IPS-NIHi7 (cell line): ENCODE measurements at regions not wholly inside any gene's neighbourhood (a gene's known extent, or its start where the extent isn't known, plus 50 kb on each side); places are given as distances from the start of the nearest gene placed in this dataset.

Experiments used
- DNase-seq: peaks from one replicate; pipeline ENCODE4 v3.0.0; 2012; ENCODE audit warnings: mixed read lengths; ENCODE audit errors: extremely low spot score

DNA sequence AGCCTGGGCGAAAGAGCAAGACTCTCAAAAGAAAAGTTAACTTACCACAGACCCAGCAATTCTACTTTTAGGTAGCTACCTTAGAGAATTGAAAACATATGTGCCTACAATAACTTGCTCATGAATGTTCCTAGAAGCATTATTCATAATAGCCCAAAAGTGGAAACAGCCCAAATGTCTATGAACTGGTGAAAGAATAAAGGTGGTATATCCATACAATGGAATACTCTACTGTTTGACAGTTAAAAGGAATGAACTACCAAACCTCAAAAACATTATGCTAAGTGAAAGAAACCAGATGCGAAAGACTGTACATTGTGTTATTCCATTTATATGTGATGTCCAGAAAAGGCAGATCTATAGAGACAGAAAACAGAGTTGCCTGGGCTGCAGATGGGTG, 131.4 kb downstream of the UCHL1 start:
- no peak for DNase-seq

DNA sequence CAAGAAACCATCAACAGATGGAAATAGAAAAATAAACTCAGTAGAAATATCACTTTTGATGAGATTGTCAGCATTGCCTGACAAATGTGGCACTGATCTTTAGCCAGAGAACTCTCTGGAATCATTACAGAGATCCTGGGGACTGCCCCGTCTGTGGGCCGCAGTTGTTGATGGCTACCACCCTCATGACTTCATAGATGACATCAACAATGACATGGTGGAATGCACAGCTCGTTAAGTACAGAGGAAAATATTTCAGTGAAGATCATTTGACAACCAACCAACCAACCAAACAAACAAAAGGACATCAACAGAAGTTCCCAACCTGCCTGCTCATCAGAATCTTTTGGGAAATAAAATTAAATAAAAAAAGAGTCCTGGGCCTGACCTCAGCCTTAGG, 132.6 kb downstream of the UCHL1 start:
- no peak for DNase-seq

DNA sequence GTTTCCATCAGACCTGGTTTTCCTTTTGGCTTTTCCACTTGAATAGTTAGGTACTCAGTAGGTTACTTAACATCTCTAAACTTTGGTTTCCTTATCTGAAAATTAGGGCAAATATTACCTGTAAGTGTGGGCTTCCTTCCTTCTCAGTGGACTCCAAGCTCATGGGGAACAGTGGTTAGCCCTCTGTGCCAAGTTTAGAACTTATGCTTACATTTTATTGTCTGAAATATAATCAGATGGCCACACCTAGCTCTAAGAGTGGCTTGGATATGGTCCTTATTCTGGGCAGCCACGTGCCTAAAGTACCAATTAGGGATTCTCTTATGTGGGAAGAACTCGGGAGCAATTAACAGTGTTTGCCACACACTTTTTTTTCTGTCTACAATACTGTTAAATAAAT, 133.9 kb downstream of the UCHL1 start:
- no peak for DNase-seq

DNA sequence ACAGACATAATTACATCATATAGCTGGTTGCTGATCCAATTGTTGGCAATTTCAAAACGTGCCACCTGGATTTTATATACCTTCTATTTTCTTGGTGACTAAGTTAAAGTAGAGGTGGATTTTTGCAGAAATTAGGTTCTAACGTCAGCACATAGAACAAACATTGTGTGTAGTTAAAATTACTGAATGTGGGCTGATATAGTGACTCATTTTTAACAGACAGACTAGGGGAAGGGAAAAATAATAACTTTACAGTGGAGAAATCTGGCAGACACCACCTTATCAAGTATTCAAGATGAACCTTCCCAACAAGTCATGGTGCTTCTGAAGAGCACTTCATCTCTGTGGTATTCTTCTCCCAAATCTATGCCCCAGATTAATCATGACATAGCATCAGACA, 134.5 kb downstream of the UCHL1 start:
- no peak for DNase-seq

DNA sequence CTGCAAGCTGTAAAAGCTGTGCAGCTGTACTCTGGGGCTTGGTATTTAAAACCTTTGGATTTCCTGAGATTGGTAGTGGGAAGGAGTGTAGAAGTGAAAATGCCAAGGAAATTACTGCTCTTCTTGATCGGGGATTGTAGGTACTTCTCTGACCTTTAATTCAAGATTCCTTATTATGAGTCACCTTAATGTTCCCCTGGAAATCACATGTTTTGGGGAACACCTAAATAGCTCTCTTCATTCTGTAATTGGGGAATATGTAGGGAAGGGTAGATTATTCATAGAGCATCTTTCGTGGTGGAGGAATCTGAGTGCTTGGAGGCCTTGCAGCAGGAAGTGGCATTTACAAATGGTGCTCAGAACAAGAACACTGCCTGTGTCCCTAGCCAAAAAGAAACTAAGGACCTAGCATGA, 137.8 kb downstream of the UCHL1 start:
- no peak for DNase-seq

DNA sequence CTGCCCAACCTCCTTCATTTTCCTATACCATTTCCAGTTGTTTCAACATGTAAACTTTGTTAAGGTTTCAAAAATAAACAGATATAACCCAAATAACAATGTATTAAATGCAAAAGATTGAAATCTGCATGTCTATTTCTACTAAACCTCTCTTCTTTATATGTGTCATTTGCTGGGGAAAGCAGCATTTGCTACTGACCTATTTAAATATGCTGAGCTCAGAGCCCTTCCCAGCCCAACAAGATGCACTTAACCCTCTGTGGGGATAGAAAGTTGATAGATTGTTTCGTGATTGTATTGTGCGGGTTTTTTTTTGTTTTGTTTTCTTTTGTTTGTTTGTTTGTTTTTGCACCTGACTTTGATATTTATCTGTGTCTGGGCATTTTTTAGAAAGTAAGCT, 139.5 kb downstream of the UCHL1 start:
- no peak for DNase-seq

DNA sequence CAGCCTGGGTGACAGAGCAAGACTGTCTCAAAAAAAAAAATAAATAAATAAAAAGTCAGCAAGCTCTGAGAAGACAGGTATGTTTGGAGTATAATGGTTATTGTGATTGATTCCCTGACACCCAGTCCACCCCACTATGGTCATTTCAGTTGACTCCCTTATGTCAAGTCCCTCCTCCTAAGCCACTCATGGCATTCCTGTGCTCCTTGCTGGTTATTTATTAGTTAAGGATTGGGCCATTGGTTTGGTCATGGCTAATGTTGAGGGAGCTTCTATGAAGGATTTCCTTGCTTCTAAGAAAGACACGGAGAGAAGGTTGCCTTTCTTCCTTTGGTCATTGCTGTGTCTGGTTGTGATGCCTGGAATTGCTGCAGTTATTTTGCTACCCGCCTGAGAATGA, 140.1 kb downstream of the UCHL1 start:
- DNase-seq = no peak

DNA sequence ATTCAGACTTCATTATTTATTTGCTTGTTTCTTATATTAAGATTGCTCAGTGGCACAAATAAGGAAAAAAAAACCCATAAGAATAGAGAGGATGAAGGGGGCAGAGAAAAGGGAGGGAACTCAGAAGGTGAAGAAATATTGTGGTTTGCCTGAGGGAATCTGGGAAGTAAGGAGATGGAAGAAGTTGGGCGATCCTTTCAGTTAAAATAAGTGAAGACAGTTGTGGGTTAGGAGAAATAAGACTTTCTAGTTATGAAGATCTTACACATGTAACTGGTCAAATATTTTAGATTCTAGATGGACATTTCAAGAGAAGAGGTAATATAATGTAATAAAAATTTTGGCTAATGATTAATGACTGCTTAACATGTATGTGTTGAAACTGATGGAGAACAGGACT, 138.7 kb upstream of the LIMCH1 start:
- no peak for DNase-seq

DNA sequence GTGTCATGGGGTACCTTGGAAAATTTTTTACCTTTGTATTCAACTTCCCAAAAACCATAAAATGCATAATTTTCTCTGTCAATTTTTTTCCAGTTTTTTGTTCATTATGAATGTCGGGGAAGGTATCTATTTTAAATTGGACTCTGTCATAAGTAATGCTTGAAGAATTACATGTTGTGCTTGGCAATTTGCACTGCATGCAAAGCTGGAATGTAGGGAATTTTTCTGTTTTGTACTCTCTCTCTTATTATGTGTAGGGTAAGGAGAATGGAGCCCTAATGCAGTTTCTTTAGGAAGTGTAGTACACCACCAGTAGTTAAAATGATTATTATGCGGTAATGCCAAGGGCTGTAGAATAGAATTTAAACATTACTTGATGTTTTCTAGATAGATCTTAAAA, 137.7 kb upstream of the LIMCH1 start:
- no peak for DNase-seq

DNA sequence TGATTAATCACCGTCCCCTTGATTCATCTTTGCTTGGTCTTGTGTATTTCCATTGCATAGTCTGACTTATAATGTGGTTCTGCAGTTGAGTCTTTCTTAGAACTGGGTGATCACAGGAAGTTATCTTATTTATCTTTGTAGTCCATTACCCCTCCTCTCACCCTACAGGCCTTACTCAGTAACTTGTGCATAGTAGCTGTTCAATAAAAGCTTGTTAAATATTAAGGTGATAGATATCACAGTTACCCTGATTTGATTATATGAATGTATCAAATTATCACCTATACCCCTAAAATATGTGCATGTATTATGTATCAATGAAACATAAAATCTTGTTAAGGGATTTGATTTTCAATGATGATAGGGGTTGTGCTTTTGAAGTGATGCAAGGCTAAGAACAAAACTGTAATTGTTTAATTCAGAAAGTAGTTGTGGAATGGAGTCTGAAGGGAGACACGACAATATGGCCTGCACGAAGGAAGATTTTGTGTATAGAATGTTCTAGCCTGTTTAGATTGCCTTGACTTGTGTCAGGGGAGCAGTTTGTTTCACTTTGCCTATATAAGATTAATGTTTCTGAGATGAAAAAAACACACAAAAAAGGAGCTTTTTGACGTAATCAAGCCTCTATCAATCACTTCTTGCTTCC, 132.4 kb upstream of the LIMCH1 start:
- DNase-seq = no peak

DNA sequence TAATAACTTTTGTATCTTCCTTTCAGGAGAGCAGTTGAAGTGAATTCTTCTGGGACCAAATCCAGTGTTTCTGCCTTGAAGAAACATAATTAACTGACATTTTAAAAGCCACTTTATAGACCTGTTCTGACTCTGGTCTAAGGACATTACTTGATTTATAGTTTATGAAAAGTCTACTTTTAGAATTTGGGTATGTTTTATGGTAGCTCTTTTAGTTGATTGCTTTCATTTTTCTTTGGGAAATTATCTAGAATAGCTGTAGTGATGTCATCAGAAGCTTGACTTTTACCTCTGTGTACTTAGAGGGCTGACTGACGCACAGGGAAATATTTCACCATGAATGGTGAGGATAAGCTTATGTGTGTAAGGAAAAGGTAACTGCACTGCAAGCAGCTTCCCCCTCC, 131.8 kb upstream of the LIMCH1 start:
- DNase-seq = no peak

DNA sequence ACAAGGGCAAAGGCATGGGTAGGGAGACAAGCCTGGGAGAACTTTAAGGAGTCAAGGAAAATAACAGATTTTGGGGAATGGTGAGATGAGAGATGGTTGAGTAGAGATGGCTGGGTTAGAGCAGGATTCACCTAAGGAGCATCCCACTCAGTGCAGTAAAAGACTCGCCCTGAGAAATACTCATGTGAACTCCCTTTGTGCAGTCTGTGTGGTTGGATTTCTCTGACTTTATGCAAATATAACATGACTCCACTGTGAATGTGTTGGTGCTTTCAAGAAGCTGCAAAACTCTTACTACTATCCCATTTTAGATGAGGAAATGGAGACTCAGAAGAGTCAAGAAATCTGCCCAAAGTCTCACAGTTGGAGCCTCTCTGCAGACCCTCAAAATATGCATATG, 129.8 kb upstream of the LIMCH1 start:
- no peak for DNase-seq

DNA sequence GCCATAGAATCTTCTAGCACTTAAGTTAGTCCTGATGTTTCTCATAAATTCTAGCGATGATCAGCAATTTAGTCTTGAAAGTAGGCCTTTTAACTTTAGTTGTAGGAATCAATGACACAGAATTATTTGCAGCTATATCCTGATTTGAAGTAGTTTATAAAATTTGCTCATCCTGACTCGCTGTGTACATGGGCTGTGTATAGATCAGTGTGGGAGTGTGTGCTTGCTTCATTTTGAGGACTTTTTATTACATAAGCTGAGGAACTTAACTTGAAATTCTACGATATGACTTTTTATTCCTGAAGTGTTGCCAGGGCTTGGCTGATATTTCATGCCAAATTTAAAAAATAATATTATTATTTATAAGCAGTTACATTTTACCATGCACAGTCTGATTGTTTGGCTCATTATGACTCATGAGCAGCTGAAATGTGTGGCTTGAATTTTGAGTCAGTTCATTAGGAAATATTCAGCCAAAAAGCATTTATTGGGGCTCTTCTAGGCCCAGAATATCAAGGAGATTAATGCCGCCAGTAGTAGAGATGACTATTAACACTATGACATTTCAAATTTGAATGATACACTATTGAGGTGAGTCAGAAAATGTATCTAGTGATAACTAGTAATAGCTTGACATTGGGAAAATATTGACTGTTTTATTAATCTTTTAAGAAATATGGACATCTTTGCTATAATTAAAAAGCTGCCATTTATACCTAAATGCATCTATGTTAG, 128.9 kb upstream of the LIMCH1 start:
- no peak for DNase-seq

DNA sequence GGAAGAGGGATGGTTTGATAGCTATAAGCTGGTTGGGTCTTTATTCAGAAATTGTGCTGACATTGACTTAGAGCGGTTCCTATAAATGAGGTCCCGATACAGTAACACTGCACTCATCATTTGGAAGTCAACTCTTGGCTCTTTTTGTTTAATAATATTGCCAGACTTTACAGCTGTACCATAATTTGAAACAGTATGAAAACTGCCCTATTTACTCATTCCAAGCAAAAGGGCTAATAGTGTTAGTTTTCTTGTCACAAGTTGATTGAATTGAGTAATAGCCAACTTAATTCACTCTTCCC, 128.4 kb upstream of the LIMCH1 start:
- DNase-seq = no peak

DNA sequence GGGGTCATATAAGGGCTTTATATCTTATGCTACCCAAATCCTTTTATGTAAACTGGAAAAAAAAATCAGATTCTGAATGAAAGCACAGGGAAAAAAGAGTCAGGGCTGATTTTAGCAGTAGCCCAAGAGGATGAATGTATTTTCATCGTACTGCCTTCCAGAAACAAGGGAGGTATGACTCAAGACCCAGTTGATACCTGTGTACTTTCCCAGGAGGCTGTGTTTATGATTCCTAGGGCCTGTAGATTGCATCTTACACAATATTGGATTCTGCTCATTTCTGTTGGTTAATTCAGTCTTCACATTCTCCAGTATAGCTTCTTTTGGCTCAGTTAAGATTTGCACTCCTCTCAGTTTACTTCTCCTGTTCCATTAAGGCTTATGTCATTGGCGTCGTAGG, 127.9 kb upstream of the LIMCH1 start:
- DNase-seq = no peak

DNA sequence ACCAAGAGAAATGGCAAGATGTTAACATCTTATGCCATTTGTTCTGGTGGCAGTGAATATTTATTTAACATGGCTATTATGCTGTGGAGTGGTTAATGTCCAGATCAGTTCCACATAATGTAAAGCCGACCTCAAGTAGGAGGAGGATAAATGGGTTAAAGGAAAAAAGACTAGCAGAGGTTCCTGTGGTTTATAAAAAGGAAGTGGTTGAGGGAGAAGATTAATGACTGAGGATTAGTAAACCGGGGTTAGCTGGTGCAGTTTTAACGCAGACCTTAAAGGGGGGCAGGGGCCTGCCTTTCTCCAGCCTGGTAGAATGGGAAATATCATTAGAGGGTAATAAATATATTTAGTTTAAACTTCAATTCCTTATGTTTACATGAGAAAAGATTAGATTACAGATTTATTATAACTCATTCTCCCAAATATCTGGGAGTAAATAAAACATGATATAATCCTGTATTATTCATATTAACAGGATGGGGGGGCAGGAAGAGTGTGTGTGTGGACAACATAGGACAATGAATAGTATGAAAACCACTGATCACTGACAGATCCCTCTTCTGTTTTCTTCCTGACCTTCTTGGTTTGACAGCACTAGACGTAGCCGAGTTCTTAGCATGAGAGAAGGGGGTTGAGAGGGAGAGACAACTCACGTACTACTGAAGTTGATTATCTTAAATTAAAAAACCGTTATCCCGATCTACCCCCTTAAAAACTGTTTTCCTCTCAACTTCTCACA, 124.1 kb upstream of the LIMCH1 start:
- no peak for DNase-seq

DNA sequence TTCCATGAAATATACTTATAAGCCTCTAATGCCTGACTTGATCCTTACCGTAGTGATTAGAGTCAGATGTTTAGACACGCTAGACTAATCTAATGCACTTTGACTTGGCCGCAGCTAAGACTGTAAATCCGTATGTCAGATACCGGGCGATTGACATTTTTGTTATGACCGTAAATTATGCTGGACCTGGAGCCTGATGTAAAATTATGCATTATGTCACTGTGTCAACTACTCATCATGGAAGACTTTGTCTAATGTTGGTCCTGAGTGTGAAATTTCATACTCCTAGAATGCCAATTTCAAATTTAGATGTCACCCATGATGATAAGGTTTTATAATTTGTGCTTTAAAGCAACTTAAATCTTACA, 123.6 kb upstream of the LIMCH1 start:
- no peak for DNase-seq

DNA sequence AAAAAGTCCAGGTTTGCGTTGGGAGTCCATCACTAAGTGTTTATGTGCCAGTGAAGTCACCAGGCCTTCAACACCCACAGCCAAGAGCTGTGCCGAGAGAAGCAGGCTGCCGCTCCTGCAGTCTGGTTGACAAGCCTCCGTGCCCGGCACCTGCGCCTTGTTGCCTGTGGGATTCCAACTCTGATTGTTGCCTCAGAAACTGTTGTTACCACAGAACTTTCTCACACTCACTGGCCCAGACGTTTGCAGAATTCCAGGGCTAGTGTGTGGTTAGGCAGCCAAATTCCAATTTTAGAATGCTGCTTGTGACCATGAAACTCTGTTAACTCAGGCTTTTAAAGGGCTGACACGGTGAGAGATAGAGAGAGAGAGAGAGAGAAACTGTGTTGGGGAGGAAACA, 119.5 kb upstream of the LIMCH1 start:
- no peak for DNase-seq

DNA sequence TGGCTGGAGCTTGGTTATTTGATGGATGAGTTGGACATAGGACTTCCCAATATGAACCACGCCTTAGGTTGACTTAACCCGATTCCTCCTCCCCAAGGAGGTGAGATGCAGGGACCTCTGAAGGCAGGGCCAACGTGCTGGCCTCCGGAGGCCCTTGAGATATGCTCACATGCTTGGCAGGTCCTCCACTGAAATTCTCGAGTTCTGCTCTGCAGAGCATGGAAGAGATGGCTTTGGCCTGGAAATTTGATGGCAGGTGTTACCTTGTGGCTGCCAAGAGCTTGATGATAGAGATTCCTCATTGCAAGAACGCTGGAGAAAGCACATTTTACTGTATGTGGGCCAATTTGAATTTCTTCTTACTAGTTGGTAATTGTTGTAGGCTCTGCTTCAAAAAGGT, 117.4 kb upstream of the LIMCH1 start:
- DNase-seq = no peak

DNA sequence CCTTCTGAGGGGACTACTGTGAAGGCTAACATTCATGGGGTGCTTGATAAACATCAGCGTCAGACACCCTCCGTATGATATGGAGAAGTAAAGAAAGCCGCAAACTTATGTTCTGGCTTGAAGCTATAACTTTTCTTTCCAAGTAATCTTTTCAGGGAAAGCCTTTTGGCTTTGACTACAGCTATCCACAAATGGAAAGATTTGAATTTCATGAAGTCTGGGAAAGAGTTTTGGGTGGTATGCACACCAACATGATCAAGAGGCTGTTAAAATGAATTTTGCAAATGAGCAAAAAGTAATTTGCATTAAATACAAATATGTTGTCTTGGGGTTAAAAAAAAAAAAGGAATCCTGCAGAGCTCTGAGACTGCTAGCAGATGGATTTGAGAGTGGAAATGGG, 114.8 kb upstream of the LIMCH1 start:
- no peak for DNase-seq

DNA sequence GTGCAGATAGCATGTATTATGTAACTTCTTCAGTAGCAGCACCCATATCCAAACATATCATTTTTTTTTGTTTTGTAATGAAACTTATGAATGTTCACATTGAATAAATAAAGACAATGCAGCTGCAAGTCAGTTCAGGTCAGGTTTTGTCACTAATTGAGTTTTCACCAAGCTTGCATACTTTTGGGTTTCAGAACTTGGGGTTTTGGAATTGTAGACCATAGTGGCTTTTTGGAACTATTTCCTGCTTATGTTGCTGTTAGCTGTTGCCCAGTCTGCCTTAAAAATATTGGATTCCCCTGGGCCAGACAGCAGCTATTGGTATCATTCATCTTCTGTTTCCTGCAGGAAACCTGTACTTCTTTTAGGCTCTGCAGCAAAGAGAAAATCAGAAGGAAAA, 113.4 kb upstream of the LIMCH1 start:
- DNase-seq = no peak

DNA sequence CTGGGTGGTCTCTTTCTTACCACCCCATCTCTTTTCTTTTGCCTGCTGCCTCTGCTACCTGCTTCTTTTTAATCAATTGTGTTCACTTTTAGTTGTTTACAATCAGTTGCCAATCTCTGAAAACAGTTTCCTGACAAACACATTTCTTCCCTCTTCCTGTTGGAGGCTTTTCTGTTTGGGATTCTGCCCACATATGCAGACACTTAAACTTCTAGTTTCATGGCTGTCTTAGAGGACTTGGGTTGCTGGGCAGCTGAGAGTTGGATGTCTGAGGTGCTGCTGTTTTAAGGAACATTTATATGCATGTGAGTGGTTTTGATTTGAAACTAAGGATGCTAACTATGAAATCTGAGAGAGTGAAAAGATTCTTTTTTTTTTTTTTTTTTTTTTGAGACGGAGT, 112.3 kb upstream of the LIMCH1 start:
- no peak for DNase-seq

DNA sequence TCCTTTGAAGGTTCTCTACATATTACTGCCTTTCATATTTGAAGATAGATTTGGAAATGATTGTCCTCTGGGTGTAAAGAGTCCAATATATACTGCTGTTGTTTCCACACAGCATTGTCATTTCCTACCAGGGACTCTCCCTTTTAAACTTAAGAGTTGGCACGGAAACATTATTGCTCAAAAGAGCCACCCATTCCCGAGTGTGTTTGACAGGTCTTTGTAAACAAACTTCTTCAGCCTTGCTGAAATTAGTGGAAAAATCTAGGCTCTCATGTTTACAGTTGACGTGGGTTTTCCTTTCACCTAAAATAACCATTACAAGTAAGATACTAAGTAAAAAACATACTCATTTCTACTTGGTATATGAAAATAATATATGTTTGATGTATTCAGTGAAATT, 111.4 kb upstream of the LIMCH1 start:
- no peak for DNase-seq
